IMR-90 (cell line): ENCODE measurements at regions not wholly inside any gene's neighbourhood (a gene's known extent, or its start where the extent isn't known, plus 50 kb on each side); places are given as distances from the start of the nearest gene placed in this dataset.

ENCODE experiments used
- ATAC-seq: fragments of 200-7000 bp; cut with Tn5 transposase; 2 replicates; pipeline ENCODE4 v1.9.1; 2020; ENCODE audit warnings: low read depth, mild to moderate bottlenecking, moderate library complexity
- BruUV-seq: library from RNA; stranded (reverse); fragments of 400-500 nt; replicated peaks from 2 replicates; lab custom pipeline; 2021; lab: Mats Ljungman, UMichigan
- CTCF ChIA-PET: fragments of 300-600 bp; formaldehyde crosslinking; extraction: SDS; loops from one replicate; lab custom pipeline; 2021; ENCODE audit warnings: antibody characterized with exemption; lab: Yijun Ruan, JAX
- POLR2A ChIA-PET: fragments of 300-600 bp; sonication (Branson Sonifier 250); formaldehyde crosslinking; loops from one replicate; lab custom pipeline; 2022; ENCODE audit warnings: antibody characterized with exemption; ENCODE audit not compliant: unreplicated experiment; lab: Charles Lee
- DNase-seq: peaks from one replicate; pipeline ENCODE4 v3.0.0; 2013
- H2AFZ ChIP-seq: replicated peaks from 2 replicates; pipeline ENCODE3; 2013; ENCODE audit warnings: low read length, mild to moderate bottlenecking; ENCODE audit not compliant: poor library complexity
- H2AK5ac ChIP-seq: 2 replicates; pipeline ENCODE4 v1.6.1; 2013; ENCODE audit warnings: low read depth, low read length, inconsistent platforms
- H2AK9ac ChIP-seq: replicated peaks from 2 replicates; pipeline ENCODE3; 2013; ENCODE audit warnings: mild to moderate bottlenecking, low read depth, low read length, moderate library complexity; ENCODE audit not compliant: poor library complexity
- H2BK120ac ChIP-seq: 2 replicates; pipeline ENCODE4 v1.6.1; 2013; ENCODE audit warnings: low read depth, low read length, inconsistent platforms
- H2BK15ac ChIP-seq: 3 replicates; pipeline ENCODE4 v1.6.1; 2013; ENCODE audit warnings: low read depth, low read length, inconsistent platforms
- H2BK20ac ChIP-seq: 2 replicates; pipeline ENCODE4 v1.6.1; 2013; ENCODE audit warnings: low read depth, mild to moderate bottlenecking, inconsistent platforms, low read length, moderate library complexity
- H2BK5ac ChIP-seq: 2 replicates; pipeline ENCODE4 v1.6.1; 2013; ENCODE audit warnings: mild to moderate bottlenecking, low read depth, low read length, inconsistent platforms; ENCODE audit not compliant: poor library complexity, severe bottlenecking
- H3K14ac ChIP-seq: replicated peaks from 2 replicates; pipeline ENCODE4 v1.6.1; 2013; ENCODE audit warnings: low read depth, low read length, inconsistent platforms
- H3K18ac ChIP-seq: 2 replicates; pipeline ENCODE4 v1.6.1; 2013; ENCODE audit warnings: low read depth, low read length, control low read depth
- H3K23ac ChIP-seq: 2 replicates; pipeline ENCODE4 v1.6.1; 2013; ENCODE audit warnings: low read depth, low read length, inconsistent platforms
- H3K27ac ChIP-seq: 2 replicates; pipeline ENCODE4 v1.5.1; 2013; ENCODE audit warnings: mild to moderate bottlenecking, control low read depth, low read length; ENCODE audit not compliant: insufficient read depth
- H3K27me3 ChIP-seq: 2 replicates; pipeline ENCODE4 v1.6.1; 2013; ENCODE audit warnings: low read length; ENCODE audit not compliant: control insufficient read depth, insufficient read depth
- H3K36me3 ChIP-seq: 2 replicates; pipeline ENCODE4 v1.6.1; 2013; ENCODE audit warnings: low read length, mixed read lengths; ENCODE audit not compliant: control insufficient read depth, insufficient read depth
- H3K4ac ChIP-seq: 2 replicates; pipeline ENCODE4 v1.6.1; 2013; ENCODE audit warnings: low read depth, low read length, inconsistent platforms
- H3K4me1 ChIP-seq: 2 replicates; pipeline ENCODE4 v1.6.1; 2013; ENCODE audit warnings: low read length, mixed read lengths; ENCODE audit not compliant: control insufficient read depth, insufficient read depth
- H3K4me2 ChIP-seq: 2 replicates; pipeline ENCODE4 v1.6.1; 2013; ENCODE audit warnings: low read depth, mild to moderate bottlenecking, control low read depth, low read length, moderate library complexity
- H3K4me3 ChIP-seq: 2 replicates; pipeline ENCODE4 v1.5.1; 2013; ENCODE audit warnings: low read depth, mild to moderate bottlenecking, control low read depth, low read length, moderate library complexity; ENCODE audit not compliant: insufficient read depth
- H3K56ac ChIP-seq: 2 replicates; pipeline ENCODE4 v1.6.1; 2013; ENCODE audit warnings: low read length, inconsistent platforms; ENCODE audit not compliant: insufficient read depth; ENCODE audit errors: extremely low read depth
- H3K79me1 ChIP-seq, 2 experiments: 2 replicates each; pipeline ENCODE4 v1.6.1; 2013; ENCODE audit warnings: low read length in 2 of 2, inconsistent platforms in 1 of 2, low read depth in 1 of 2
- H3K9ac ChIP-seq: 2 replicates; pipeline ENCODE4 v1.6.1; 2013; ENCODE audit warnings: low read depth, low read length, control low read depth
- H3K9me1 ChIP-seq: 2 replicates; pipeline ENCODE4 v1.6.1; 2013; ENCODE audit warnings: low read length, inconsistent platforms; ENCODE audit not compliant: insufficient read depth
- H3K9me3 ChIP-seq: 2 replicates; pipeline ENCODE4 v1.6.1; 2013; ENCODE audit warnings: low read length; ENCODE audit not compliant: control insufficient read depth, insufficient read depth
- H4K20me1 ChIP-seq: 2 replicates; pipeline ENCODE4 v1.6.1; 2013; ENCODE audit warnings: low read length, inconsistent platforms; ENCODE audit not compliant: insufficient read depth
- H4K5ac ChIP-seq: 2 replicates; pipeline ENCODE4 v1.6.1; 2013; ENCODE audit warnings: mild to moderate bottlenecking, low read depth, low read length, control low read depth
- H4K8ac ChIP-seq, 2 experiments: 2 replicates each; pipeline ENCODE4 v1.6.1; 2013; ENCODE audit warnings: low read depth in 2 of 2, low read length in 2 of 2, control low read depth in 1 of 2, inconsistent platforms in 1 of 2
- H4K91ac ChIP-seq: 2 replicates; pipeline ENCODE4 v1.6.1; 2013; ENCODE audit warnings: low read depth, low read length, inconsistent platforms; ENCODE audit not compliant: insufficient read depth
- BHLHE40 ChIP-seq: fragments of 150-350 bp; IDR thresholded peaks from 2 replicates; pipeline ENCODE4 v1.6.1; 2016; ENCODE audit warnings: mild to moderate bottlenecking, low read depth, low read length
- CTCF ChIP-seq: conservative IDR thresholded peaks from 2 replicates; pipeline ENCODE4 v1.5.1; 2012; ENCODE audit warnings: mild to moderate bottlenecking, low read depth, low read length, improper control_type of control experiment
- ELK1 ChIP-seq: fragments of 150-350 bp; IDR thresholded peaks from 2 replicates; pipeline ENCODE4 v1.6.1; 2016; ENCODE audit warnings: low read depth, mild to moderate bottlenecking, low read length, moderate library complexity, borderline replicate concordance
- MAFK ChIP-seq: IDR thresholded peaks from 2 replicates; pipeline ENCODE4 v1.6.1; 2012; ENCODE audit warnings: low read depth, low read length, improper control_type of control experiment
- MXI1 ChIP-seq: IDR thresholded peaks from 2 replicates; pipeline ENCODE4 v1.6.1; 2012; ENCODE audit warnings: low read depth, mild to moderate bottlenecking, low read length, moderate library complexity, borderline replicate concordance
- NFE2L2 ChIP-seq: fragments of 150-350 bp; IDR thresholded peaks from 2 replicates; pipeline ENCODE4 v1.6.1; 2016; ENCODE audit warnings: low read depth, mild to moderate bottlenecking, low read length
- POLR2A ChIP-seq: IDR thresholded peaks from 2 replicates; pipeline ENCODE4 v1.6.1; 2012; ENCODE audit warnings: mild to moderate bottlenecking, low read depth, low read length
- RAD21 ChIP-seq: IDR thresholded peaks from 2 replicates; pipeline ENCODE4 v1.6.1; 2012; ENCODE audit warnings: low read length, improper control_type of control experiment
- RCOR1 ChIP-seq: IDR thresholded peaks from 2 replicates; pipeline ENCODE4 v1.6.1; 2012; ENCODE audit warnings: mild to moderate bottlenecking, low read length, improper control_type of control experiment; ENCODE audit not compliant: insufficient replicate concordance
- RFX5 ChIP-seq: IDR thresholded peaks from 2 replicates; pipeline ENCODE4 v1.8.0; 2012; ENCODE audit warnings: low read depth, mild to moderate bottlenecking, low read length, moderate library complexity
- SMC3 ChIP-seq: fragments of 150-350 bp; IDR thresholded peaks from 2 replicates; pipeline ENCODE4 v1.6.1; 2016; ENCODE audit warnings: low read depth, mild to moderate bottlenecking, antibody characterized with exemption, low read length, moderate library complexity
- USF2 ChIP-seq: fragments of 150-350 bp; IDR thresholded peaks from 2 replicates; pipeline ENCODE4 v1.6.1; 2017; ENCODE audit warnings: mild to moderate bottlenecking, antibody characterized with exemption, low read length, low read depth
- WGBS, 2 experiments: methylation state at CpG; one replicate each; pipeline versions ENCODE4 v1.1.5 to v1.1.7; 2013; ENCODE audit warnings: missing lambda C conversion rate in 2 of 2; ENCODE audit not compliant: insufficient read length in 1 of 2; ENCODE audit errors: extremely low coverage in 2 of 2; 5-methylcytosine and 5-hydroxymethylcytosine counted together
- dilution Hi-C: fragments of 300-500 bp; cut with HindIII; formaldehyde crosslinking; loops from one replicate; pipeline ENCODE4 v1.14.3; 2018; ENCODE audit warnings: low sequenced_read_pairs; ENCODE audit not compliant: unreplicated experiment
- in situ Hi-C: fragments of 300-500 bp; cut with MboI; formaldehyde crosslinking; loops from 3 replicates; pipeline ENCODE4 v1.14.3; 2019; ENCODE audit warnings: low sequenced_read_pairs, inconsistent platforms, mixed read lengths
- intact Hi-C: fragments of 100-400 bp; cut with micrococcal nuclease; formaldehyde crosslinking; loops from 2 replicates; pipeline ENCODE4 v1.10.0; 2022

DNA sequence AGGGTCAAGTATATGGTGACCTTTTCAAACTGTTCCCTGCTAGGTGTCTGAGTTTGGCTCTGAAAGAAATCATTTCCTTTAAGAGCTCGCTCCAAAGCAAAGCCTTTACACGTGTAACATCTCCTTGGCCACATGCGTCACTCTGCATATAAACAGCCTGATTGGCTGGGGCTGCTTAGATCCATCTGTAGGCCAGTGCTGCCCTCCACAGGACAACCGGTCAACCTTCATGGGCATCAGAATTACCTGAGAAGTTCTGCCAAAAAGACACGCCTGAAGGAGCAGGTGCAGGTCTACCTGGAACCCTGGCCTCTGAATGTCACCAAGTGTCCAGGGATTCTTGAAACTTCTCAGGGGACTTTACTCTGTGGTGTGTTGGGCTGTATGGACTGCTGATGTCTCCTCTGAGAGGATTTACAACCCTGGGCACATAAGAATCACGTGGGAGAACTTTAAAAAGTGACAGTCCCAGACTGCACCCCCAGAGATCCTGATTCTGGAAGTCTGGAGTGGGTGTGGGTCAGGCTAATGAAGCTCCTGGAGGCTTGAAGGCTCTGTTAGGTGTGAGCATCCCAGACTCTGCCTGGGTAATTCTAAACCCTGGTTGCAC, 497.6 kb downstream of the GADD45G start:
- H3K9me3 ChIP-seq, result no peaks in the 10 kb centered on the region
- no peak overlapping the region for H4K5ac ChIP-seq
- H3K27ac ChIP-seq, result no peak overlapping the region
- H2AFZ ChIP-seq, result no peak overlapping the region
- no peak overlapping the region for H2AK5ac ChIP-seq
- ATAC-seq (peak; percentile 100), DNase-seq (peak; percentile 88)
- CTCF ChIA-PET, result interaction anchor here (0.6 to 3.3 kb wide), 6 partner anchors 9 to 582 kb away, joined by 3 to 14 read pairs (median 3); no protein-coding TSS in a partner anchor
- no peak overlapping the region for H3K18ac ChIP-seq
- no peak overlapping the region for H3K14ac ChIP-seq
- H3K9ac ChIP-seq, result no peak overlapping the region
- no peak overlapping the region for H3K56ac ChIP-seq
- H3K23ac ChIP-seq, result no peak overlapping the region
- no peaks in the 10 kb centered on the region for H3K36me3 ChIP-seq
- H4K20me1 ChIP-seq, result no peaks in the 10 kb centered on the region
- POLR2A ChIA-PET, result no interaction called here
- no peak overlapping the region for H2BK120ac ChIP-seq
- no peak overlapping the region for H3K4me3 ChIP-seq
- TF ChIP-seq NFE2L2 (no peak), ELK1 (no peak), MAFK (no peak), BHLHE40 (no peak), USF2 (no peak), CTCF (peak; percentile 73), RFX5 (peak; percentile 51; the same call in 1 of the 2 replicates), SMC3 (peak; percentile 71), MXI1 (0 out of 2 replicates have a peak, but pooled peaks have one; percentile 26), RAD21 (peak; percentile 84), RCOR1 (no peak), POLR2A (no peak)
- H3K27me3 ChIP-seq, result peaks cover 4% of the 10 kb centered on the region; the same call in 1 of the 2 replicates
- no peak overlapping the region for H2AK9ac ChIP-seq
- in situ Hi-C loops (loop anchor here (5.0 kb wide), 1 partner anchor 500 kb away; no protein-coding TSS in a partner anchor), dilution Hi-C loops (no loop called here), intact Hi-C loops (loop anchor here (1.0 kb wide), 3 partner anchors 499 to 526 kb away; no protein-coding TSS in a partner anchor)
- no peak overlapping the region for H3K4me2 ChIP-seq
- no peak overlapping the region for H2BK20ac ChIP-seq
- H4K91ac ChIP-seq, result no peak overlapping the region
- no TSS peak for BruUV-seq
- no peak overlapping the region for H3K4ac ChIP-seq
- no peaks in the 10 kb centered on the region for H3K4me1 ChIP-seq
- H2BK15ac ChIP-seq, result no peak overlapping the region
- H3K9me1 ChIP-seq, result peaks cover 4% of the 10 kb centered on the region; the same call in 1 of the 2 replicates
- H2BK5ac ChIP-seq, result no peak overlapping the region
- H3K79me1 ChIP-seq, result no peaks in the 10 kb centered on the region
- 0% methylated on average over 2 of the region's 6 CpGs; no CpG with 5 or more reads in 1 of the 2 experiments for WGBS, 2 experiments
- H4K8ac ChIP-seq, result no peak overlapping the region
